ENCODE measurements at regions not wholly inside any gene's neighbourhood (a gene's known extent, or its start where the extent isn't known, plus 50 kb on each side); places are given as distances from the start of the nearest gene placed in this dataset.

DNA sequence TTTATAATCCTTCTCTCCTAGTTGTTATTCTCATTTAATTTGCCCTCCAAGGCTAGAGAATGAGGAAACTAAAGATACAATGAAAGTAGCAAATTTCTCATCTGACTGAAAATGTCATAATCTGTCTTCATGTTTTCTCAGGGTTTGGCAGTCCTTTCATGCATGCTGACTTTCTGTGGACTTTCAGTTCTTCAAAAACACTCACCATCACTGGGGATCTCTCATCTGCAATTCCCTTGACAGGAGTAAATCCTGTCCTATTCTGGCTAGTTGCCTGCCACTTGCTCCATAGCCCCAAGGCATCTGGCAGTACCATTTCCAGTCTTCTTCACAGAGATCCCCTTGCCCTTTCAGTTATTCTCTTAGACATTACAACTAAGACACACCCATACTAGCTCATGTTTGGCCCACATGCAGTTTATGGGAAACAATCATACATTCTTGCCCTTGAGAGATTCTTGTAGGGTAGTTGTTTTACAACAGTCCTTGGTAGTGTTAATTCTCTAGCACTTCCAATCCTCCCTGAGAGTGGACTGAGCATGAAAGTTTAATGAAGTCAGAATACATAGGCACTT is 449.7 kb upstream of the KLHL4 start:
- TF ChIP-seq, protein P1, sequence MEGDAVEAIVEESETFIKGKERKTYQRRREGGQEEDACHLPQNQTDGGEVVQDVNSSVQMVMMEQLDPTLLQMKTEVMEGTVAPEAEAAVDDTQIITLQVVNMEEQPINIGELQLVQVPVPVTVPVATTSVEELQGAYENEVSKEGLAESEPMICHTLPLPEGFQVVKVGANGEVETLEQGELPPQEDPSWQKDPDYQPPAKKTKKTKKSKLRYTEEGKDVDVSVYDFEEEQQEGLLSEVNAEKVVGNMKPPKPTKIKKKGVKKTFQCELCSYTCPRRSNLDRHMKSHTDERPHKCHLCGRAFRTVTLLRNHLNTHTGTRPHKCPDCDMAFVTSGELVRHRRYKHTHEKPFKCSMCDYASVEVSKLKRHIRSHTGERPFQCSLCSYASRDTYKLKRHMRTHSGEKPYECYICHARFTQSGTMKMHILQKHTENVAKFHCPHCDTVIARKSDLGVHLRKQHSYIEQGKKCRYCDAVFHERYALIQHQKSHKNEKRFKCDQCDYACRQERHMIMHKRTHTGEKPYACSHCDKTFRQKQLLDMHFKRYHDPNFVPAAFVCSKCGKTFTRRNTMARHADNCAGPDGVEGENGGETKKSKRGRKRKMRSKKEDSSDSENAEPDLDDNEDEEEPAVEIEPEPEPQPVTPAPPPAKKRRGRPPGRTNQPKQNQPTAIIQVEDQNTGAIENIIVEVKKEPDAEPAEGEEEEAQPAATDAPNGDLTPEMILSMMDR (IDR thresholded peaks at IDR 0.05): no peak
- TF ChIP-seq POLR2A (IDR thresholded peaks at IDR 0.05): no peak
